Peyer's patch (tissue), 4 donors: ENCODE measurements at regions not wholly inside any gene's neighbourhood (a gene's known extent, or its start where the extent isn't known, plus 50 kb on each side); places are given as distances from the start of the nearest gene placed in this dataset.

ENCODE experiments used
- POLR2A ChIP-seq, 2 donors: fragments of 450-650 bp; IDR thresholded peaks; one replicate each; pipeline ENCODE4 v1.5.1; 2017; ENCODE audit warnings: antibody characterized with exemption in 2 of 2, mild to moderate bottlenecking in 2 of 2, moderate library complexity in 2 of 2
- TF ChIP-seq, protein P1 (sequence below), 6 experiments: fragments of 450-650 bp in 4 of 6; fragments of 200-600 bp in 2 of 6; sonication (generic) in 1 of 6; IDR thresholded peaks; one replicate each; pipeline ENCODE4 v1.5.1; 2017 to 2019; ENCODE audit warnings: antibody characterized with exemption in 6 of 6, mild to moderate bottlenecking in 3 of 6, moderate library complexity in 1 of 6

DNA sequence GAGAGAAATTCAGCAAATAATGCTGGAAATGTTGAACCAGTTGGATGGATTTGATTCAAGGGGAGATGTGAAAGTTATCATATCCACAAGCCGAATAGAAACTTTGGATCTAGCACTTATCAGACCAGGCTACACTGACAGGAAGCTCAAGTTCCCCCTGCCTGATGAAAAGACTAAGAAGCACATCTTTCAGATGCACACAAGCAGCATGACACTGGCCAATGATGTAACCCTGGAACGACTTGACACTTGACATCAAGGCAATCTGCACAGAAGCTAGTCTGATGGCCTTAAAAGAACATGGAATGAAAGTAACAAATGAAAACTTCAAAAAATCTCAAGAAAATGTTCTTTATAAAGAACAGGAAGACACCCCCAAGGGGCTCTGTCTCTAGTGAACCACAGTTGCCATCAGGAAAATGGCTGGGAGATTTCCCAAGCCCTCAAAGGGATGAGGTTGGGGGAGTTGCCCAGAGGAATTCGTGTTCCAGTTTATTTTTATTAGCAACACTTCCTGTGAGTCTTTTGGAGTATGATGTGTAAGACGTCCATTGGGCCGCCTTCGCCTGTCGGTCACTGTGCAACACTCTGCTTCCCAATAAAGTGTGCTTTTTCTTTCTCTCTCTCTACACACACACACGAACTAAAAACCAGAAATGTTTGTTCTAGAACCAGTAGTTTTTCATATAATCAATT, 200.0 kb downstream of the HIBADH start:
- TF ChIP-seq, protein P1, sequence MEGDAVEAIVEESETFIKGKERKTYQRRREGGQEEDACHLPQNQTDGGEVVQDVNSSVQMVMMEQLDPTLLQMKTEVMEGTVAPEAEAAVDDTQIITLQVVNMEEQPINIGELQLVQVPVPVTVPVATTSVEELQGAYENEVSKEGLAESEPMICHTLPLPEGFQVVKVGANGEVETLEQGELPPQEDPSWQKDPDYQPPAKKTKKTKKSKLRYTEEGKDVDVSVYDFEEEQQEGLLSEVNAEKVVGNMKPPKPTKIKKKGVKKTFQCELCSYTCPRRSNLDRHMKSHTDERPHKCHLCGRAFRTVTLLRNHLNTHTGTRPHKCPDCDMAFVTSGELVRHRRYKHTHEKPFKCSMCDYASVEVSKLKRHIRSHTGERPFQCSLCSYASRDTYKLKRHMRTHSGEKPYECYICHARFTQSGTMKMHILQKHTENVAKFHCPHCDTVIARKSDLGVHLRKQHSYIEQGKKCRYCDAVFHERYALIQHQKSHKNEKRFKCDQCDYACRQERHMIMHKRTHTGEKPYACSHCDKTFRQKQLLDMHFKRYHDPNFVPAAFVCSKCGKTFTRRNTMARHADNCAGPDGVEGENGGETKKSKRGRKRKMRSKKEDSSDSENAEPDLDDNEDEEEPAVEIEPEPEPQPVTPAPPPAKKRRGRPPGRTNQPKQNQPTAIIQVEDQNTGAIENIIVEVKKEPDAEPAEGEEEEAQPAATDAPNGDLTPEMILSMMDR (IDR thresholded peaks at IDR 0.05), result no peak
- TF ChIP-seq POLR2A (IDR thresholded peaks at IDR 0.05), result no peak
